ENCODE measurements at regions not wholly inside any gene's neighbourhood (a gene's known extent, or its start where the extent isn't known, plus 50 kb on each side); places are given as distances from the start of the nearest gene placed in this dataset.

DNA sequence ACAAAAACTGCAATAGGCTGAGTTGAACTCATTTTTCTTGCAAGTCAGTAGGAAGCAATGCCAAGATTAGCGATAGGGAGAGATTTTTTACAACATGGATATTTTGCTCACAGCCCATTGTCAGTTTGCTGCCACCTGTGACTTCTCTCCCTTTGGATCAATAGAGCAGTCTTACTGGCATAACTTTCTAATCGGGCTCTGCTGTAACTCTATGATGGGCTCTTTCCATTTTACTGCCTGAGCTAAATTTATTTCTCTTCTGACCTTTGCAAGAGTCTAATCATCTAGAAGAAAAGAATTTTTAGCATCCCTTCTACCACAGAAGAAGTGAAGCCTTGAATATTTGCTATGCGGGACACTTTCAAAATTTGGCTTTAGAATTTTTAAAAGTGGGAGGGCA is 53.6 kb upstream of the SGCD start:
- no peak for DNase-seq (ENCODE audit: extremely low read depth in 1 of 4, low spot score in 3 of 4)
- Histone ChIP-seq H3K9me3 (replicated peaks; ENCODE audit: control insufficient read depth, insufficient read depth, low read depth, low read length) (no peaks in the 10 kb centered on the region), H3K27me3 (ENCODE audit: control insufficient read depth in 2 of 2, insufficient read depth in 2 of 2, low read length in 2 of 2) (no peaks in the 10 kb centered on the region), H3K4me1 (replicated peaks in 1 of 2; ENCODE audit: control insufficient read depth in 2 of 2, insufficient read depth in 2 of 2, low read length in 2 of 2) (no peaks in the 10 kb centered on the region), H3K36me3 (ENCODE audit: control insufficient read depth, insufficient read depth, low read length) (no peaks in the 10 kb centered on the region), H3K9me1 (ENCODE audit: control insufficient read depth, insufficient read depth, low read length) (no peaks in the 10 kb centered on the region), H3K4me3 (no peak overlapping the region), H3K79me2 (ENCODE audit: control insufficient read depth, insufficient read depth, low read length) (no peaks in the 10 kb centered on the region), H3K27ac (ENCODE audit: extremely low read depth, low read depth, low read length) (no peak overlapping the region), H3K9ac (ENCODE audit: insufficient read depth in 1 of 2, low read depth in 2 of 2, low read length in 2 of 2) (no peak overlapping the region), H2AFZ (ENCODE audit: low read depth, low read length) (no peak overlapping the region), H4K20me1 (replicated peaks; ENCODE audit: control insufficient read depth, insufficient read depth, low read length) (no peaks in the 10 kb centered on the region), H3K4me2 (ENCODE audit: insufficient read depth, low read length) (no peak overlapping the region)
- no peak for FAIRE-seq
- no TSS peak for BruUV-seq (replicated peaks)
- 0% methylated on average over 3 of the region's 3 CpGs for WGBS (ENCODE audit: insufficient coverage, low coverage, missing lambda C conversion rate)
- ChIA-PET CTCF (ENCODE audit: low intra/inter-chr PET ratio) (no interaction called here), POLR2A (no interaction called here)
- ATAC-seq: no peak
- in situ Hi-C loops (cut with MboI) (no loop called here), intact Hi-C loops (cut with micrococcal nuclease) (no loop called here)
- TF ChIP-seq, protein P1, sequence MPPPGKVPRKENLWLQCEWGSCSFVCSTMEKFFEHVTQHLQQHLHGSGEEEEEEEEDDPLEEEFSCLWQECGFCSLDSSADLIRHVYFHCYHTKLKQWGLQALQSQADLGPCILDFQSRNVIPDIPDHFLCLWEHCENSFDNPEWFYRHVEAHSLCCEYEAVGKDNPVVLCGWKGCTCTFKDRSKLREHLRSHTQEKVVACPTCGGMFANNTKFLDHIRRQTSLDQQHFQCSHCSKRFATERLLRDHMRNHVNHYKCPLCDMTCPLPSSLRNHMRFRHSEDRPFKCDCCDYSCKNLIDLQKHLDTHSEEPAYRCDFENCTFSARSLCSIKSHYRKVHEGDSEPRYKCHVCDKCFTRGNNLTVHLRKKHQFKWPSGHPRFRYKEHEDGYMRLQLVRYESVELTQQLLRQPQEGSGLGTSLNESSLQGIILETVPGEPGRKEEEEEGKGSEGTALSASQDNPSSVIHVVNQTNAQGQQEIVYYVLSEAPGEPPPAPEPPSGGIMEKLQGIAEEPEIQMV (tag; conservative IDR thresholded peaks at IDR 0.05; ENCODE audit: low read depth): no peak
- TF ChIP-seq, protein P2, sequence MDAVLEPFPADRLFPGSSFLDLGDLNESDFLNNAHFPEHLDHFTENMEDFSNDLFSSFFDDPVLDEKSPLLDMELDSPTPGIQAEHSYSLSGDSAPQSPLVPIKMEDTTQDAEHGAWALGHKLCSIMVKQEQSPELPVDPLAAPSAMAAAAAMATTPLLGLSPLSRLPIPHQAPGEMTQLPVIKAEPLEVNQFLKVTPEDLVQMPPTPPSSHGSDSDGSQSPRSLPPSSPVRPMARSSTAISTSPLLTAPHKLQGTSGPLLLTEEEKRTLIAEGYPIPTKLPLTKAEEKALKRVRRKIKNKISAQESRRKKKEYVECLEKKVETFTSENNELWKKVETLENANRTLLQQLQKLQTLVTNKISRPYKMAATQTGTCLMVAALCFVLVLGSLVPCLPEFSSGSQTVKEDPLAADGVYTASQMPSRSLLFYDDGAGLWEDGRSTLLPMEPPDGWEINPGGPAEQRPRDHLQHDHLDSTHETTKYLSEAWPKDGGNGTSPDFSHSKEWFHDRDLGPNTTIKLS (IDR thresholded peaks at IDR 0.05; ENCODE audit: borderline replicate concordance, low read depth): no peak
- TF ChIP-seq, protein P3, sequence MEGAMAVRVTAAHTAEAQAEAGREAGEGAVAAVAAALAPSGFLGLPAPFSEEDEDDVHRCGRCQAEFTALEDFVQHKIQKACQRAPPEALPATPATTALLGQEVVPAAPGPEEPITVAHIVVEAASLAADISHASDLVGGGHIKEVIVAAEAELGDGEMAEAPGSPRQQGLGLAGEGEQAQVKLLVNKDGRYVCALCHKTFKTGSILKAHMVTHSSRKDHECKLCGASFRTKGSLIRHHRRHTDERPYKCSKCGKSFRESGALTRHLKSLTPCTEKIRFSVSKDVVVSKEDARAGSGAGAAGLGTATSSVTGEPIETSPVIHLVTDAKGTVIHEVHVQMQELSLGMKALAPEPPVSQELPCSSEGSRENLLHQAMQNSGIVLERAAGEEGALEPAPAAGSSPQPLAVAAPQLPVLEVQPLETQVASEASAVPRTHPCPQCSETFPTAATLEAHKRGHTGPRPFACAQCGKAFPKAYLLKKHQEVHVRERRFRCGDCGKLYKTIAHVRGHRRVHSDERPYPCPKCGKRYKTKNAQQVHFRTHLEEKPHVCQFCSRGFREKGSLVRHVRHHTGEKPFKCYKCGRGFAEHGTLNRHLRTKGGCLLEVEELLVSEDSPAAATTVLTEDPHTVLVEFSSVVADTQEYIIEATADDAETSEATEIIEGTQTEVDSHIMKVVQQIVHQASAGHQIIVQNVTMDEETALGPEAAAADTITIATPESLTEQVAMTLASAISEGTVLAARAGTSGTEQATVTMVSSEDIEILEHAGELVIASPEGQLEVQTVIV (CRISPR knock-in tag; IDR thresholded peaks at IDR 0.05; ENCODE audit: borderline replicate concordance): no peak
- no peak for TF ChIP-seq NONO (IDR thresholded peaks at IDR 0.05; ENCODE audit: low read depth in 2 of 2, low read length in 1 of 2)
- TF ChIP-seq ZNF175 (CRISPR knock-in tag; IDR thresholded peaks at IDR 0.05; ENCODE audit: low read depth): no peak
- no peak for TF ChIP-seq HCFC1 (IDR thresholded peaks at IDR 0.05; ENCODE audit: low read depth, low read length)
- no peak for TF ChIP-seq E2F3 (CRISPR knock-in tag; IDR thresholded peaks at IDR 0.05)
- TF ChIP-seq, protein P4, sequence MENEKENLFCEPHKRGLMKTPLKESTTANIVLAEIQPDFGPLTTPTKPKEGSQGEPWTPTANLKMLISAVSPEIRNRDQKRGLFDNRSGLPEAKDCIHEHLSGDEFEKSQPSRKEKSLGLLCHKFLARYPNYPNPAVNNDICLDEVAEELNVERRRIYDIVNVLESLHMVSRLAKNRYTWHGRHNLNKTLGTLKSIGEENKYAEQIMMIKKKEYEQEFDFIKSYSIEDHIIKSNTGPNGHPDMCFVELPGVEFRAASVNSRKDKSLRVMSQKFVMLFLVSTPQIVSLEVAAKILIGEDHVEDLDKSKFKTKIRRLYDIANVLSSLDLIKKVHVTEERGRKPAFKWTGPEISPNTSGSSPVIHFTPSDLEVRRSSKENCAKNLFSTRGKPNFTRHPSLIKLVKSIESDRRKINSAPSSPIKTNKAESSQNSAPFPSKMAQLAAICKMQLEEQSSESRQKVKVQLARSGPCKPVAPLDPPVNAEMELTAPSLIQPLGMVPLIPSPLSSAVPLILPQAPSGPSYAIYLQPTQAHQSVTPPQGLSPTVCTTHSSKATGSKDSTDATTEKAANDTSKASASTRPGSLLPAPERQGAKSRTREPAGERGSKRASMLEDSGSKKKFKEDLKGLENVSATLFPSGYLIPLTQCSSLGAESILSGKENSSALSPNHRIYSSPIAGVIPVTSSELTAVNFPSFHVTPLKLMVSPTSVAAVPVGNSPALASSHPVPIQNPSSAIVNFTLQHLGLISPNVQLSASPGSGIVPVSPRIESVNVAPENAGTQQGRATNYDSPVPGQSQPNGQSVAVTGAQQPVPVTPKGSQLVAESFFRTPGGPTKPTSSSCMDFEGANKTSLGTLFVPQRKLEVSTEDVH (IDR thresholded peaks at IDR 0.05; ENCODE audit: low read depth, partially characterized antibody): no peak
- TF ChIP-seq COPS2 (conservative IDR thresholded peaks at IDR 0.05): no peak
- no peak for TF ChIP-seq MBD2 (IDR thresholded peaks at IDR 0.05; ENCODE audit: borderline replicate concordance, low read depth)
- no peak for TF ChIP-seq KLF13 (tag; IDR thresholded peaks at IDR 0.05; ENCODE audit: borderline replicate concordance, low read depth)
- no peak for TF ChIP-seq ZNF561 (CRISPR knock-in tag; conservative IDR thresholded peaks at IDR 0.05)
- TF ChIP-seq, protein P5, sequence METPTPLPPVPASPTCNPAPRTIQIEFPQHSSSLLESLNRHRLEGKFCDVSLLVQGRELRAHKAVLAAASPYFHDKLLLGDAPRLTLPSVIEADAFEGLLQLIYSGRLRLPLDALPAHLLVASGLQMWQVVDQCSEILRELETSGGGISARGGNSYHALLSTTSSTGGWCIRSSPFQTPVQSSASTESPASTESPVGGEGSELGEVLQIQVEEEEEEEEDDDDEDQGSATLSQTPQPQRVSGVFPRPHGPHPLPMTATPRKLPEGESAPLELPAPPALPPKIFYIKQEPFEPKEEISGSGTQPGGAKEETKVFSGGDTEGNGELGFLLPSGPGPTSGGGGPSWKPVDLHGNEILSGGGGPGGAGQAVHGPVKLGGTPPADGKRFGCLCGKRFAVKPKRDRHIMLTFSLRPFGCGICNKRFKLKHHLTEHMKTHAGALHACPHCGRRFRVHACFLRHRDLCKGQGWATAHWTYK (CRISPR knock-in tag; IDR thresholded peaks at IDR 0.05): no peak
